ENCODE measurements at regions not wholly inside any gene's neighbourhood (a gene's known extent, or its start where the extent isn't known, plus 50 kb on each side); places are given as distances from the start of the nearest gene placed in this dataset.

- no peak for TF ChIP-seq NFIC (IDR thresholded peaks at IDR 0.05)
- no peak for TF ChIP-seq RAD21 (IDR thresholded peaks at IDR 0.05; ENCODE audit: low read depth)
- no peak for TF ChIP-seq TCF12 (IDR thresholded peaks at IDR 0.05; ENCODE audit: low read depth)
- TF ChIP-seq FOXM1 (IDR thresholded peaks at IDR 0.05; ENCODE audit: borderline replicate concordance, low read depth): no peak
- no peak for TF ChIP-seq CREB1 (IDR thresholded peaks at IDR 0.05; ENCODE audit: low read depth)
- TF ChIP-seq YY1 (IDR thresholded peaks at IDR 0.05; ENCODE audit: low read depth): no peak
- TF ChIP-seq EP300 (IDR thresholded peaks at IDR 0.05; ENCODE audit: borderline replicate concordance): no peak
- TF ChIP-seq REST (IDR thresholded peaks at IDR 0.05; ENCODE audit: low read depth): no peak
- no peak for TF ChIP-seq CEBPB (IDR thresholded peaks at IDR 0.05)
- no peak for TF ChIP-seq TAF1 (IDR thresholded peaks at IDR 0.05; ENCODE audit: low read depth)
- TF ChIP-seq TEAD4 (IDR thresholded peaks at IDR 0.05): no peak
- no peak for TF ChIP-seq EGR1 (IDR thresholded peaks at IDR 0.05)
- TF ChIP-seq MAX (IDR thresholded peaks at IDR 0.05): no peak
These were observed 80.7 kb upstream of the TNFSF4 start for GRCh38 chr1:173287785-173288184.

All from Ishikawa (cell line).